ENCODE measurements at regions not wholly inside any gene's neighbourhood (a gene's known extent, or its start where the extent isn't known, plus 50 kb on each side); places are given as distances from the start of the nearest gene placed in this dataset.

GRCh38 chr5:112069329-112069728 is 312.3 kb upstream of the NREP start:
- TF ChIP-seq, protein P1, sequence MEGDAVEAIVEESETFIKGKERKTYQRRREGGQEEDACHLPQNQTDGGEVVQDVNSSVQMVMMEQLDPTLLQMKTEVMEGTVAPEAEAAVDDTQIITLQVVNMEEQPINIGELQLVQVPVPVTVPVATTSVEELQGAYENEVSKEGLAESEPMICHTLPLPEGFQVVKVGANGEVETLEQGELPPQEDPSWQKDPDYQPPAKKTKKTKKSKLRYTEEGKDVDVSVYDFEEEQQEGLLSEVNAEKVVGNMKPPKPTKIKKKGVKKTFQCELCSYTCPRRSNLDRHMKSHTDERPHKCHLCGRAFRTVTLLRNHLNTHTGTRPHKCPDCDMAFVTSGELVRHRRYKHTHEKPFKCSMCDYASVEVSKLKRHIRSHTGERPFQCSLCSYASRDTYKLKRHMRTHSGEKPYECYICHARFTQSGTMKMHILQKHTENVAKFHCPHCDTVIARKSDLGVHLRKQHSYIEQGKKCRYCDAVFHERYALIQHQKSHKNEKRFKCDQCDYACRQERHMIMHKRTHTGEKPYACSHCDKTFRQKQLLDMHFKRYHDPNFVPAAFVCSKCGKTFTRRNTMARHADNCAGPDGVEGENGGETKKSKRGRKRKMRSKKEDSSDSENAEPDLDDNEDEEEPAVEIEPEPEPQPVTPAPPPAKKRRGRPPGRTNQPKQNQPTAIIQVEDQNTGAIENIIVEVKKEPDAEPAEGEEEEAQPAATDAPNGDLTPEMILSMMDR (IDR thresholded peaks at IDR 0.05) = no peak
- TF ChIP-seq POLR2A (IDR thresholded peaks at IDR 0.05) = no peak

All from esophagus squamous epithelium (tissue), 4 donors.